ENCODE measurements at regions not wholly inside any gene's neighbourhood (a gene's known extent, or its start where the extent isn't known, plus 50 kb on each side); places are given as distances from the start of the nearest gene placed in this dataset.

GRCh38 chr21:27596196-27596595, 629.3 kb upstream of the ADAMTS5 start:
- CTCF ChIA-PET: no interaction called here
- DNase-seq (ENCODE audit: extremely low spot score): no peak
- TF ChIP-seq CTCF (IDR thresholded peaks at IDR 0.05; ENCODE audit: control extremely low read depth, extremely low read depth, low read depth, missing control alignments): no peak
- POLR2A ChIA-PET: no interaction called here

- no peak for TF ChIP-seq CTCF (IDR thresholded peaks at IDR 0.05; ENCODE audit: control extremely low read depth, extremely low read depth, low read depth, missing control alignments)
- no peak for DNase-seq (ENCODE audit: extremely low spot score)
- CTCF ChIA-PET: no interaction called here
- POLR2A ChIA-PET: no interaction called here
These were observed 628.8 kb upstream of the ADAMTS5 start for GRCh38 chr21:27595716-27596115.

- no peak for TF ChIP-seq CTCF (IDR thresholded peaks at IDR 0.05; ENCODE audit: control extremely low read depth, extremely low read depth, low read depth, missing control alignments)
- CTCF ChIA-PET: interaction anchor here (1.0 kb wide), 1 partner anchor 31 kb away, joined by 3 read pairs; no protein-coding TSS in a partner anchor
- no peak for DNase-seq (ENCODE audit: extremely low spot score)
- POLR2A ChIA-PET: no interaction called here
These were observed 623.4 kb upstream of the ADAMTS5 start for GRCh38 chr21:27590271-27590670.

GRCh38 chr21:27589781-27590180, 622.9 kb upstream of the ADAMTS5 start:
- no peak for TF ChIP-seq CTCF (IDR thresholded peaks at IDR 0.05; ENCODE audit: control extremely low read depth, extremely low read depth, low read depth, missing control alignments)
- CTCF ChIA-PET: no interaction called here
- POLR2A ChIA-PET: no interaction called here
- DNase-seq (ENCODE audit: extremely low spot score): no peak

- CTCF ChIA-PET: no interaction called here
- TF ChIP-seq CTCF (IDR thresholded peaks at IDR 0.05; ENCODE audit: control extremely low read depth, extremely low read depth, low read depth, missing control alignments): no peak
- DNase-seq (ENCODE audit: extremely low spot score): no peak
- POLR2A ChIA-PET: no interaction called here
These were observed 620.1 kb upstream of the ADAMTS5 start for GRCh38 chr21:27586986-27587385.

GRCh38 chr21:27586326-27586725, 619.4 kb upstream of the ADAMTS5 start:
- POLR2A ChIA-PET: no interaction called here
- no peak for DNase-seq (ENCODE audit: extremely low spot score)
- peak; percentile 0 for TF ChIP-seq CTCF (IDR thresholded peaks at IDR 0.05; ENCODE audit: control extremely low read depth, extremely low read depth, low read depth, missing control alignments)
- CTCF ChIA-PET: no interaction called here

- no peak for DNase-seq (ENCODE audit: extremely low spot score)
- CTCF ChIA-PET: interaction anchor here (1.3 to 1.6 kb wide), 3 partner anchors 10 to 15 kb away, joined by 3 to 5 read pairs (median 4); no protein-coding TSS in a partner anchor
- TF ChIP-seq CTCF (IDR thresholded peaks at IDR 0.05; ENCODE audit: control extremely low read depth, extremely low read depth, low read depth, missing control alignments): no peak
- POLR2A ChIA-PET: no interaction called here
These were observed 617.4 kb upstream of the ADAMTS5 start for GRCh38 chr21:27584256-27584655.
